ENCODE measurements at regions not wholly inside any gene's neighbourhood (a gene's known extent, or its start where the extent isn't known, plus 50 kb on each side); places are given as distances from the start of the nearest gene placed in this dataset.

GRCh38 chr10:8951440-8952089 is 897.1 kb downstream of the GATA3 start:
- TF ChIP-seq CTCF (IDR thresholded peaks at IDR 0.05; ENCODE audit: borderline replicate concordance, control extremely low read depth, extremely low read depth, insufficient read depth, missing control alignments), result no peak
- in situ Hi-C loops (cut with MboI; ENCODE audit: low sequenced_read_pairs, unreplicated experiment), result no loop called here
- no peak for DNase-seq (ENCODE audit: low spot score)

GRCh38 chr10:8956400-8956799 is 901.9 kb downstream of the GATA3 start:
- in situ Hi-C loops (cut with MboI; ENCODE audit: low sequenced_read_pairs, unreplicated experiment), result no loop called here
- TF ChIP-seq CTCF (IDR thresholded peaks at IDR 0.05; ENCODE audit: borderline replicate concordance, control extremely low read depth, extremely low read depth, insufficient read depth, missing control alignments), result no peak
- no peak for DNase-seq (ENCODE audit: low spot score)

- in situ Hi-C loops (cut with MboI; ENCODE audit: low sequenced_read_pairs, unreplicated experiment), result no loop called here
- DNase-seq (ENCODE audit: low spot score), result no peak
- no peak for TF ChIP-seq CTCF (IDR thresholded peaks at IDR 0.05; ENCODE audit: borderline replicate concordance, control extremely low read depth, extremely low read depth, insufficient read depth, missing control alignments)
Measured at GRCh38 chr10:8962249-8962648, 907.8 kb downstream of the GATA3 start.

- no peak for TF ChIP-seq CTCF (IDR thresholded peaks at IDR 0.05; ENCODE audit: borderline replicate concordance, control extremely low read depth, extremely low read depth, insufficient read depth, missing control alignments)
- no peak for DNase-seq (ENCODE audit: low spot score)
- in situ Hi-C loops (cut with MboI; ENCODE audit: low sequenced_read_pairs, unreplicated experiment), result no loop called here
Measured at GRCh38 chr10:8967061-8967460, 912.6 kb downstream of the GATA3 start.

- in situ Hi-C loops (cut with MboI; ENCODE audit: low sequenced_read_pairs, unreplicated experiment), result no loop called here
- DNase-seq (ENCODE audit: low spot score), result no peak
- no peak for TF ChIP-seq CTCF (IDR thresholded peaks at IDR 0.05; ENCODE audit: borderline replicate concordance, control extremely low read depth, extremely low read depth, insufficient read depth, missing control alignments)
Measured at GRCh38 chr10:8969853-8970252, 915.4 kb downstream of the GATA3 start.

GRCh38 chr10:8975535-8975934 is 921.0 kb downstream of the GATA3 start:
- in situ Hi-C loops (cut with MboI; ENCODE audit: low sequenced_read_pairs, unreplicated experiment), result no loop called here
- DNase-seq (ENCODE audit: low spot score), result no peak
- TF ChIP-seq CTCF (IDR thresholded peaks at IDR 0.05; ENCODE audit: borderline replicate concordance, control extremely low read depth, extremely low read depth, insufficient read depth, missing control alignments), result no peak
